HG02763 (cell line): ENCODE measurements at regions not wholly inside any gene's neighbourhood (a gene's known extent, or its start where the extent isn't known, plus 50 kb on each side); places are given as distances from the start of the nearest gene placed in this dataset.

ENCODE experiments used
- ATAC-seq: cut with Tn5 transposase; IDR thresholded peaks from one replicate; pipeline ENCODE4 v1.9.1; 2021; ENCODE audit warnings: mild to moderate bottlenecking, moderate library complexity; ENCODE audit not compliant: unreplicated experiment

DNA sequence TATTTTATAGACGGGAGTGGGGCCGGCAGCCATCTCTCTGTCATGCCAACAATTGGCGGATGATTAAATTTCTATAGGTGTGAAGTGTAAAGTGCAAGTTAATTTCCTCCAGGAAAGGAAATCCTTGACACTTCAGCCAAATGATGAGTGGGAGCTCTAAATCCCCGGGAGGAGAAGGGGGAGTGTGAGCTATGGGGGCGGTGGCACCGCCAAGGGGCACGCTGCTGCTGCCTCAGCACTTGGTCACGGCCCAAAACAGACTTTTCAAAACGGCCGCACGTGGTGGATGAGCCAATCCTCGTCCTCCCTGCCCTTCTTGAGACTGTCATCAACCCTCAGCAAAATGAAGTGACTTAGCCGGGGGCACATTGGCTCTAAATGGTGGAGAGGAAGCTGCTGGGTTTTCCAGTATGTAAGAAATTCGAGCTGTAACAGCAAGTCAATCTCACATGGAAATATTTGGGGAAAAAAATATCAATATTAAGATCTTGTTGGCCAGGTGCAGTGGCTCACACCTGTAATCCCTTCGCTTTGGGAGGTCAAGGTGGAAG lies 200.8 kb downstream of the TFCP2L1 start:
- no peak for ATAC-seq

GRCh38 chr2:121085801-121086200 lies 199.2 kb downstream of the TFCP2L1 start:
- ATAC-seq = no peak

GRCh38 chr2:121086450-121086849 lies 198.6 kb downstream of the TFCP2L1 start:
- no peak for ATAC-seq

GRCh38 chr2:121087117-121087516 lies 197.9 kb downstream of the TFCP2L1 start:
- ATAC-seq = no peak

- no peak for ATAC-seq
Measured at GRCh38 chr2:121088251-121089165, 196.5 kb downstream of the TFCP2L1 start.

- ATAC-seq = no peak
Measured at GRCh38 chr2:121089166-121089510, 195.9 kb downstream of the TFCP2L1 start.

- no peak for ATAC-seq
Measured at GRCh38 chr2:121090088-121090715, 194.8 kb downstream of the TFCP2L1 start.

DNA sequence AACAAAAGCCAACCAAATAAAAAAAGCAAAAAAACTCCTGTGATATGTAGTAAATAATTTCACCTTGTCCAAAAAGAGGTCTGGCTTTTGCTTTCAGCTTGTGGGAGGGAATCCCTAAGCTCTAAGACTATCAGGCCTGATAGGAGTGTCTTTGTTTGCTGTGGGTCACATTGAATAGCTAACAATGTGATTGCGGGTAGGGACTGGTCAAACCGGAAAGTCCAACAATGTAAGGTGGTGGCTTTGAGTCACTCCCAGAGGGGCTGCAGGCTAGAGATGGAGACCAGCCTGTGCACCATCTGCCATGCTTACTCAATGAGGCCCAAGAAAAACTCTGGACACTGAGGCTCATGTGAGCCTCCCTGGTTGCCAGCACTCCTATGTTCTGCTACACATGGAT lies 192.9 kb downstream of the TFCP2L1 start:
- no peak for ATAC-seq

- ATAC-seq = no peak
Measured at GRCh38 chr2:121093692-121094091, 191.3 kb downstream of the TFCP2L1 start.

GRCh38 chr2:121094101-121094500 lies 190.9 kb downstream of the TFCP2L1 start:
- no peak for ATAC-seq

DNA sequence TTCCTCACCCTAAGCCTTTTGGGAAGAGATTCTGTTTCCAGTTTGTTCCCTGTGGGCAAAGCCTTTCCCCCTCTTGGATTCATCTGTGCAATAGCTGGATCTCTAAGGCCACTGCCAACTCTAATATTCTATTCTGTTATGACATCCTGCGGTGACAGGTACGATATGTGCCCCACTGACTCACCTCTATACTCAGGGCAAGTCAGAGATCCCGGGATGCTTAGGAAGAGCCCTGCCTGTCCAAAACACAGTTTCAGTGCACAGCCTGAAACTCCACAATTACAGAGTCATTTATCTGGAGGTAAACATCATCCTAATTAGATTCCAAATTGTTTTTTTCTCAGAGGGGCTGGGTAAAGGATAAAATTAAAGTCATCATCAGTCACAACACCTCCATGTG lies 190.2 kb downstream of the TFCP2L1 start:
- ATAC-seq = no peak

GRCh38 chr2:121095257-121096080 lies 189.5 kb downstream of the TFCP2L1 start:
- ATAC-seq = no peak

- ATAC-seq = no peak
Measured at GRCh38 chr2:121096611-121097010, 188.4 kb downstream of the TFCP2L1 start.

DNA sequence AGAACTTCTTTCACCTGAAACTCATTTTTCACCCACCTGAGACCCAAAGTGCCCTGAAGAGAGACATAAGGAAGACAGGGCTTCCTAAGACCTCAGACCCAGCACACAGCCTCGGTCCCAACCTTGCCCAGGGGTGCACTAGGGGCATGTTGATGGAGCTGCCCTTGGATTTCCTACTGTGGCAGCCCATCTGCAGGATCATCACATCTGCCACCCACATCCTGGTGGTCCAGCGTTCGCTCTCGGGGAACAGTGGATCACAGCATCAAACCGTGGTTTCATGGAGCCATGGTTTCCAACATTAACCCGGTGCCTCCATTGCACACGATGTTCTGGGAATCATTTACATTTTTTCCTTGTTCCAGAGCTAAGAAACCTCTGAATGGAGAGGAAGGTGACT lies 186.4 kb downstream of the TFCP2L1 start:
- no peak for ATAC-seq

- ATAC-seq = no peak
Measured at GRCh38 chr2:121099329-121100290, 185.4 kb downstream of the TFCP2L1 start.

DNA sequence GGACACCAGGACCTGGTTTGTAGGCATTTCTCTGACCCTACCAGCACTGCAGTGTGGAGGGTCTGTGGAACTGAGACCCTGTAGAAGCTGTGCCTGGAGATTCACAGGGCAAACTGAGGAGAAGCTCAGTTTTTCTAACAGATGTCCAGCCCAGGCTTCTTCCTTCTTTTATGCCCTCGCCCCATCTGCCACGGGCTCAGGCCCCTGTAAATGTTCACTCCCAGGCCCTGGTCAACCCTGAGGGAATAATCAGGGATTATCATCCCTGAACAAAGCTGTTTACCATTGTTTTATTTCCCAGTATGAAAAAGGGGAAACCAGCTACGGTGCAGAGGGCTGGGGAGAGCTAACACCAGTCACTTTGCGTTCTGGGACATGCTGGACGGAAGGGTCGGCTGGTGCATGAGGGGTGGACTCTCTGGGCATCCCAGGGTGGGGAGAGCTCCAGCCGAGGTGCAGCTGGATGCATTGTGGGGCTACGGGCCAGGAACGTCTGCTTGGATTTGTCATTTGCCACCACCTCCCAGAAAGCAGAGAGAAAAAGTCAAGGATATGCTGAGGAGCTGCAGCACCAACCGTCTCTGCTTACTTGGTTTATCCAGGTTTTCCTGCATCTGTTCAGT lies 183.8 kb downstream of the TFCP2L1 start:
- no peak for ATAC-seq

DNA sequence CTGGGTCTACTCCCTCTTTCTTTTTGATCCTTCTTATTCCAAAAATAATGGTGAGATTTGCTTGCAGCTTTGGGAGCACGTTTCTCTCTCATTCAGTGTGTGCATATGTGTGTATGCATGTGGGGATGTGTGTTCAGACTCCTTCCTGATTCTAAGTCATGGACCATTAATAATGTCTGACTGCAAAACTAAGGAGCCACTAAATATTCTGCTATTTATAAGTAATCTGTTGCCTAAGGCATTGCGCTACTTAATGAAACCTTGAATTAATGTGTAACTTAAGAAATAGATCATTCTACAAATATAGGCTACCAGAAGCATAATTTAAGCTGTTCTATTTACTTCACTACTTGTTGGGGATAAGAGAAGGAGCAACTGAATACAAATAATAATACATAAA lies 182.1 kb downstream of the TFCP2L1 start:
- ATAC-seq = no peak

DNA sequence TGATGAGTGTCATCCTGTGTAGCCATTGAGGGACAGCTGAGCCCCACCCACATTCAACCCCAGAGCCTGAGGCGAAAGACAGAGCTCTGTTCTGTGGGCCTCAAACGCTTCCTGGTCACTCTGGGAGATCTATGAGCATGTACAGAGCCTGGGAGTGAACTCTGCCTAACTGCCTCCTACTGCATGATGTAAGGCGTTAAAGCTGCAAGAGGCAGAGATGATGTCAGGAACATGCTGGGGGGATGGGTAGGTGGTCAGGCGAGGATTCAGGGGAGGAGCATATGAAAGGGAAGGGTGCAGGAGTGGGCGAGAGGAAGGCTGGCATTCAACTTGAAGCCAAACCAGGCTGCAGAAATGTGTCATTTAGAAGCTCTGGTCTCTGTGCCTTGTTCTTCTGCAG lies 181.0 kb downstream of the TFCP2L1 start:
- ATAC-seq = no peak

- no peak for ATAC-seq
Measured at GRCh38 chr2:121104721-121105141, 180.3 kb downstream of the TFCP2L1 start.

- ATAC-seq = no peak
Measured at GRCh38 chr2:121110924-121111323, 174.1 kb downstream of the TFCP2L1 start.
